Astrocyte (in vitro differentiated cells and primary cell): ENCODE measurements at regions not wholly inside any gene's neighbourhood (a gene's known extent, or its start where the extent isn't known, plus 50 kb on each side); places are given as distances from the start of the nearest gene placed in this dataset.

ENCODE experiments used
- CTCF ChIP-seq: IDR thresholded peaks from 2 replicates; pipeline ENCODE4 v1.5.1; 2011; ENCODE audit warnings: low read depth, mild to moderate bottlenecking, inconsistent platforms, low read length, moderate library complexity; ENCODE audit not compliant: insufficient read depth
- EZH2 ChIP-seq: IDR thresholded peaks from 2 replicates; pipeline ENCODE4 v1.6.1; 2012; ENCODE audit warnings: mild to moderate bottlenecking, low read length, inconsistent platforms; ENCODE audit not compliant: insufficient read depth

GRCh38 chr7:26428571-26428970 is 136.9 kb downstream of the SNX10 start:
- TF ChIP-seq CTCF (no peak), EZH2 (no peak)
